GM19468 (cell line): ENCODE measurements at regions not wholly inside any gene's neighbourhood (a gene's known extent, or its start where the extent isn't known, plus 50 kb on each side); places are given as distances from the start of the nearest gene placed in this dataset.

Experiments used
- ATAC-seq: cut with Tn5 transposase; IDR thresholded peaks from one replicate; pipeline ENCODE4 v1.9.1; 2021; ENCODE audit warnings: mild to moderate bottlenecking, moderate library complexity, moderate number of reproducible peaks; ENCODE audit not compliant: unreplicated experiment; ENCODE audit errors: extremely low read depth

DNA sequence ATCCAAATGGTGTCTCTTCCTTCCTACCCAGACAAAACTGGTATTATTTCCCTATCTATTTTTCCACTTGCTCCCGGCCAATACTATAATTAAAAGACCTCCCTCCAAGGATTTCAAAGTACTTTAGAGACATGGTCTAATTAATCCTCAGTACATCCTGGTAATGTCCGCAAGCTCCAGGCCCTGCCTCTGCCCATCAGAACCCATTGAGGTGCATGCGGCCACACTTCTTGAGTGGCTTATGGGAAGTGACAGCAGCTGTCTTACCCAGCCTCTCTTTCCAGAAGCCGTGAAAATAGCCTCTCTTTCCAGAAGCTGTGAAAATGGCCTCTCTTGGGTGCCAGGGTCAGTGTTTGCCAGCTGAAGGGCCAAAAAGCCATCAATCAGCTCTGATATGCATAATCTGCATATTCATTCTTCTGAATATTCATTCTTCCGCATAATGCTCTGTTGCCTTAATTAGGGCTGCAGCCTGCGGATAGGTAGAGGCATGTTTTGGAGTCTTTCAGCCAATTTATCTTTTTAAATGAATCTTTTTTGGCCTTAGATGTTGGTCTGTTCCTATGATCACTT lies 148.4 kb upstream of the TMTC4 start:
- no peak for ATAC-seq

DNA sequence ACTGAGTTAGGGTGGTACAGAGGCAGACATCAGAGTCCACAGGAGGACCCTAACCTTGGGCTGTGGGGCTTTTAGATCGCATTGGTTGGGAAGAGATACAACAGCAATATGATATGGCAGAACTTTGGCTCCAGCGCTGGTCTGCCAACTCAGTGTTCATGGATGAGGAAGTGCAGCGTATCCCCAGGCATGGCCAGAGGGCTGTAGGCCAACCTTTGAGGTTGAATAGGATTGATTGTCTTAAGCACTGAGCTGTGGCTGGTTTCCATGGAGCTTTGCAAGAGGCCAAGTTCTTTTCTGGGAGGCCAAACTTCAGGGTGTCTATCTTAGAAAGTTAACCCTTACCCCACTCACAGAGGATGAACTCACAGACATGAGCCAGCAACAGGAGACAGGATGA lies 144.1 kb upstream of the TMTC4 start:
- no peak for ATAC-seq

DNA sequence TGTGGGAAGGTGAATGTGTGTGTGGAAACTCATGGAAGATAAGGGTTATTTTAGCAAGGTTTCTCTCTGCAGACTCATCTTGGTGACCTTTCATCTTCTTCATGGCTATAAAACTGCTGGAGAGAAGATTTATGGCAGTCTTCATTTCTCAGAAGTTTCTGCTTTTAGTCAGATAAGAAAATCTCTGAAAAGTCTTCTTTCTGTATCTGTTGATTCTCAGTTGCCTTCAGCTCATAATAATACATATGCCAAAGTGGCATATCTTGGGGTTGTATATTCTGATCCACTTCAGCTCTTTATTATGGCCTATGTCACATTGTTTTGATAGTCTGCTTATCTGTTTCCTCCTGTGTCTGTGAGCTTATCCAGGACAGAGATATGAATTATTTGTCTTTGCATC lies 143.3 kb upstream of the TMTC4 start:
- ATAC-seq, result no peak

DNA sequence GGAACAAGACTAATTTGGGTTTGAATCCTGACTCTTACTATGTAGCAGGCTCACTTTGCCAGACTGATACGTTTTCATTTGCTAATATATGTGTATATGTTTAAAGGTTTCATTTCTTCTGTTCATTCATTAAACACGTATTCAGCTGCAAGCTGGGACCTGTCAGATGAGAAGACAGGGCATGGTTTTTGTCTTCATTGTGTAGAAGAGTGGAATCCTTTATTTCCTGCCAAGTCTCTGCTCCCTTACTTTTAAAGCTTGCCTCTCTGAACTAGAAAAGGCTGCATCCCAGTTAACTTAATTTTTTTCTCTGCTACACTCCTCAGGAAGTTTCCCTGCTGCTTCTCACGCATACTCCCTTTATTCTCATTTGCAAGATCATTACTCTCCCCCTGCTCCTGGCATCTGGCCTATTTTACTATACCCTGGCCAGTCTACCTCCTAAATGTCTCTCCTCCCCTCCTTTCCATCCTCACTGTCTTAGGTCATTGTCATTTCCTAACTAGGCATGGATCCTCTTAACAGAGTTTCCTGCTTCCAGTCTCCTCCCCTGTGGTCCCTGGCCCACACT lies 141.0 kb upstream of the TMTC4 start:
- no peak for ATAC-seq

DNA sequence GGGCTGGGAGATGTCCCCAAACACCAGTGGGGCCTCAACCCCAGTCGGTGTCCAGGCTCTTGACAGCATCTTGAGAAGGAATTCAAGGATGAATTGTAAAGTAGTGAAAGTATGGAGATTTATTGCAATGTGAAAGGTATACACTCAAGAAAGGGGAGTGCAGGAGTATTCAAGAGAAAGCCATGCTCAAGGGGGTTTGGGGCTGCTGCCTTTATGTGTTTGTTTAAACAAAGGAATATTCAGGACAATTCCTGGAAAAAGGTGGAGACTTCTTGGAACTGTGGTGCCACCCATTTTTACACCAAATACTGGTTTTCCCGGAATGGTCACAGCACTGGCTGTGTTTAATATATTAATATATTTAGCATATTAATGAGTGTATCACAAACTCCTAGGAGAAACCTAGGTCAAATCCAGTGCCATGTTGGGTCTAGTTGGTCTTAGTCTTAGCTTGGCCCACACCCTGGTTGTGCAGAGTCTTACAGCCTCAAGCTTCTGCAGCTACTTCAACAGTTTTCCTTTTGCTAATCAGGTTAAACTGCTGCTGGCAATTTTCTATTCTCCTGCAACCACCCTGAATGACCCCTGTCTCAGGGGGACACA lies 138.5 kb upstream of the TMTC4 start:
- no peak for ATAC-seq

DNA sequence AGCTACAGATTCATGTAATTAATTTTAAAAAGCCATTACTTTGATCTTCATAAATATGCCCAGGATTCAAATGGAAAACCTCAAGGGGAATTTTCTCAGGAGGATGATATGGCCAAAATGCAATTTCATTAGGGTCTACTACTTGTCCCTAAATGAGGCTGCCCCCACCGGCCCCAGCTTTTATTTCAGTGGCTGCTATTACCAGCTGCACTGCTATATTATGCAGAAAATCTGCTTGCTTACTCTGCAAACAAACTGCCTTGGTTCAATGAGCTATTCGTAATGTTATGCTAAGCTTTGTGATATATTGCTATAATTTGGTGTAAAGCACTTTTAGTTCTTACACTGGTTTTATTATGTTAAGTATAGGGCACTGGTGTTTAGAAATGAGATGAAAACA lies 137.3 kb upstream of the TMTC4 start:
- no peak for ATAC-seq

DNA sequence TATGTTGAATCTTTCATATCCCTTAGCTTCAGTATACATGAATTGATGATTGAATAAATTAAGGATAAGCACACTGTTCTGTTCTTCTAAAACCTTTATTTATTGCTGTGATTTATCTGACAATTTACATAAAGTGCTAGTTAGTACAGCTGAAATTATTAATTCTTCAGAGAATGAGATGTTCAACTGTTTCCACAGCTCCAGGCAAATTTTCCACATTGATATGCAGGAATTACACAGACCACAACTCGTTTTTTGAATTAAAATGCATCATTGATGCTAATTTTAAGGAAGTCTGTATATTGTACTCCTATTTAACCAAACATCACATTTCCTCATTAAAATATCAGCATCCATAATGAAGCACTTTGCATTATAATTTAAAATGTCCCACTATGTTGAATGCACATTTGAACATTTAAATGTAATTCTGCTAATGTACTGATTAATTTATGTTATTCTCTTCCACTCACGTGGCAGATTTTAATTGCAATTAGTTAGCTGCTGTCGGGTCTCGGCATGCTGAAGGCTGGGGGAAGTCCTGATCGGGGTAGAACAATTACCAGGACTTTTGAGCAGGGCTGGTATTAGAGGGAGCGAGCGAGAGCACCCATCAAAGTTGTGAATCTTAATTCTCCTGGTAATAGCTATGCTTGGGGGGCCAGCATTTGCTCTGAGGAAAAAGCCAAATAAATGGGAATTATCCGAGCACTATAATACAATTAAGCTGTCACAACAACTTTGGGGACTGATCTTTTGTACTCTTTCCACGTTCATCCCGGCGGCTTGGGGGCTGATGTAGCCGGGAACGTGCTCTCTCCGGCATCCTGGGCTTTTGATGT lies 136.7 kb upstream of the TMTC4 start:
- no peak for ATAC-seq

DNA sequence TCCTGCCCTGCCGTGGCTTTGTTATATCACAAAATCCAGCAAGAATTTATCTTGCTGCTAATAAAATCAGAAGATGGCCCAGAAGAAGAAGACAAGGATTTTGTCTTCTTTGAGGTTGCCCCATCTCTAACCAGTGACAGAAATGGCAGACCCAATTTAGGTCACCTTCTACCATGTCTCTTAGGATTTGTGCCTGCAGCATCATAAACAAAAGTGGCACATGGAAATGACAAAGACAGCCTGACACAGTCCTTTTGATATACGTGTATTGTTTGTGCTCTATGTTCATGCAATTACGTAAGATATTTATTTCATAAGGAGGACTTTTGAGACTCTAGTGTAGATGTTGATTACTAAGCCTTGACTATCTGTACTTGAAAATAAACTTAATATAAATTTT lies 135.9 kb upstream of the TMTC4 start:
- ATAC-seq, result no peak

DNA sequence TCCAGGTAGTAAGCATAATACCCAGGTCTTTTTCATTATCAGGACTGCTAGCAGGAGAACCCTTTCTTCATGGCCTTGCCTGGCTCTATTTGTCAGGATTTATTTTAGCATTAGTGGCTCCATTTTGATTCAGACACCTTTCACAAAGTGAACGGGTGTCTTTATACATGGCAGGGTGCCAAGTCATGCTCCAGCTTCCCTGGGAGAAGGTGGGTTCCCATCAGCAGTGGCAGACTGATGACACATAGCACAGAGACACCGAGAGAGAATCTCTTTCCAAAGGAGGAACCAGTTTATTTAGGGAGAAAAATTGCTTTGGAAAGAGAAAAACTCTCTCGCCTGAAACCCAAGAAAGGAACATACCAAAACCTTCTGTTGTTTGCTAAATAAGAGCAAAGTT lies 135.3 kb upstream of the TMTC4 start:
- no peak for ATAC-seq

DNA sequence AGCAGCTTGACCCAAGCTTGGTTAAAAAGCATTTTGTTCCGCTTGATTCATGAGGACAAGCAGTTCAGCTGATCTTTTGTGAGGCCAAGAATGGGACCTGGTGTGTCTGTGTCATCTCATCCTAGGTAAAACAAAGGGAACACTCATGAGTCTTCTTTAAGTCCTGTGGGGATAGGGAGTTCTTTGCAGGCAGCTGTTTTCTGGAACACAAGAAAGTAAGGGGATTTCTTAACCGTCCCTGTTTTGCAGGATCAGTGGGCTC lies 134.5 kb upstream of the TMTC4 start:
- no peak for ATAC-seq

DNA sequence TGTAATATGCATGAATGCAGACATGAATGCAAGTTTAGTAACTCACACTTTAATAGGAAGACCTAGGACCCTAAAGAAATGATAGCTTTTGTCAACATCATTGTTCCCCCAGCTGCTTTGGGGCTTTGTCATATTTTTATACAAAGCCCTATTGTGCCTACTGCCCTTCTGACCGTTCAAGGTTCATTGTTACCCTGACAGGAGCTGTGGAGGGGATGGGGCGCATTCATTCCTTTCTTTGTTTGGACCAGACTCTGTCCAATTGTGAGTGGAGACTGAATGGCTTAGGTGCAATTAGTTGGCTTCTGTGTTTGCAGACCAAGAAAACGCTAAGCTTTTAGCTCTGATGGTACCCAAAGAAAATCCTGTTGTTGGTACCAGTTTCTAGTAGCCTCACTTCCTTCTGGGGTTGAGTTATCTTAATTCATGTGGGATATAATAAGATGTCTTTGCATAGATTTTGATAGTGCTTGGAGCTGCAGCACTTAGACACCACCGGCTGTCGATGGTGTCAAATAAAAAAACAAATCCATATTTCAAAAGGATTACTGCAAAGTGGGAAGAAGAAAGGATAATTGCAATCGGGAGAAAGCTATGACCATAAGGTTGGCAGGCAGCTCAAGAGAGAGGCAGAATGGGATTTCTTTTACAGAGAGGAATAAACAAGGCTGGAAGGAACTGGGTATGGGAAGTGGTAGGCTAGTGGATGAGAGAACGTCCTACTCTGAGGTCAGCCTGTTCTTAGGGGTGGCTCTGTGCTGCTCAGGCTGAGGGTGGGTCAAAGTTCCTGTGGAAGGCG lies 133.9 kb upstream of the TMTC4 start:
- ATAC-seq, result no peak

DNA sequence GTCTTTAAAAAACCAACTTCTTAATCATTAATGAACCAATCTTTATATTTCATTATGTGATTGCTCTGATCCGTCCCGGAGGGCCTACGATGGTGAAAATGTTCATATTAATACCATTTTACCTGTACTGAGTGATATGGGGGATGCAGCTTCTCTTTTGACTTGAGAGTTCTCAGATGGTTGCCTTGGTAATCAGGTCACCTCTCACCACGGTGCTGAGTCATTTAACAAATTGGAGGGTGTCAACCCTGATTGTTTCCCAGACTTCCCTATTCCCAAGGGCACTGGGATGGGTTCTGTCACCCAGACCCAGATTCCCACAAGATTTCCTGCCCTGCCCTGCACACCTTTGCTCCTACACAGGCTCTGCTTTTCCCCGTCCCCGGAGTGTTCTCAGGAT lies 128.5 kb upstream of the TMTC4 start:
- ATAC-seq, result no peak

DNA sequence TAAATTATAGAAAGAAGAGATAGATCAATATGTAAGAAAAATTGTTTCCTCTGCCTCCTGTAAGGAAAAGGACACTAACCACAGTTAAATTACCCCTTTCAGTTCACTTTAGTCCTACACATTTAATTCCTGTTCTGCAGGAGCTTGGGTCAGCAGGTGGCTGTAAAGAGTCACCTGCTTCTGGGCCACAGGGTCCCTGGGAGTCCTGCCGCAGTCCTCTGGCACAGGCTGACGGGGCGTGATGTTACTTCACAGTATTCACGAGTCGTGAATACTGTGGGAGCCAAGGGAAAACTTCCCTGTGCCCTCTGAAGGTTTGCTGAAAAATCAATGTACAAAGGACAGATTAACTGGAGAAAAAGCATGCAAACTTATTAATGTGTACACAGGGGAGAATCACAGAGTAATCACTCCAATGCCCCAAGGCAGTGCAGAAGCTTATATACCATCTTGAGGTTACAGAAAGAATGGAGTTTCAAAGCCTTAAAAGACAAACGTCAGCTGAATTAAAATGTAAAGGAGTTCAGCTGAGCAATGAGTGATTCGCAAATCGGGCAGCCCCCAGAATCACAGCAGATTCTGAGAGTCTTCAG lies 125.8 kb upstream of the TMTC4 start:
- no peak for ATAC-seq

DNA sequence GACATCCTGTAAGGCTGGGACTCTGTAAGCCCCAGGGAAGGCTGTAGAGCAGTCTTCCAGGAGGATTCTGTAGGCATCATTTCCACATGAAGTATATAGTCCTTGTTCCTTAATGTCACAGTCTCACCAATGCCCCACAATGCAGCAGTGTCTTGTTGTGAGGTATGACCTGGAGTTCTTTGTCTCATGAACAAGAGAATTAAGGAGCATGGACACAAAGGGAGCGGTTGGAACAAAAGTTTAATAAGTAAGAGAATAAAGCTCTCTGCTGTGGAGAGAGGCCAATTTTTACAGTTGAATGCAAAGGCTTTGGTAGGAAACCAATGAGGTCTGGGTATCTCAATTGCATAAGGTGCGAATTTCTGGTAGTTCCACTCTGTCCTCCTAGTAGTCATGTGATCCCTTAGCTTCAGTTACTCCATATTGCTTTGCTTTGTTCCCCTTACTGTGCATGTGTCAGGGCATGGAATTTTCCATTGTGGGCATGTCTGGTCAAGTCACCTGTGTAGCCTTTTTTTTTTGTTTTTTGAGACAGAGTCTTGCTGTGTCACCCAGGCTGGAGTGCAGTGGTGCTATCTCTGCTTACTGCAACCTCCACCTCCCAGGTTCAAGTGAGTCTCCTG lies 124.3 kb upstream of the TMTC4 start:
- ATAC-seq, result no peak

DNA sequence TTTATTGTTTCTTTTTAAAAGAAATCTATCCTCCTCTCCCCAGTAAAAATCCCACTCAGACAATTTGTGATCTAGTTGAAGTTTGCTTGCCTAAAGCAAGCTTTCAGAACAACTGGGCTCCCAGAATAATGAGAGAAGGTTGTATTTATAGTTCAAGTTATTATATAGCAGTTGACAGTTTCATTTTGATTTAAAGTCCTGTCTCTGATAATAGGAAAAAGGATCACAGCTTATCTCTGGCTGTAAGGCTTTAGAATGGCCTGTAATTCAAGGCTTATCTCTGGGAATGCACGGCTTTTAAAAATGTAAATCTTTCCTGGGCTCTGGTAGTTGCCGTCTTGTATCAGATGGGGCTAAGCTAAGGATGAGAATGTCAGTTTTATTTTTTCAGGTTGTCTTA lies 123.3 kb upstream of the TMTC4 start:
- ATAC-seq, result no peak

DNA sequence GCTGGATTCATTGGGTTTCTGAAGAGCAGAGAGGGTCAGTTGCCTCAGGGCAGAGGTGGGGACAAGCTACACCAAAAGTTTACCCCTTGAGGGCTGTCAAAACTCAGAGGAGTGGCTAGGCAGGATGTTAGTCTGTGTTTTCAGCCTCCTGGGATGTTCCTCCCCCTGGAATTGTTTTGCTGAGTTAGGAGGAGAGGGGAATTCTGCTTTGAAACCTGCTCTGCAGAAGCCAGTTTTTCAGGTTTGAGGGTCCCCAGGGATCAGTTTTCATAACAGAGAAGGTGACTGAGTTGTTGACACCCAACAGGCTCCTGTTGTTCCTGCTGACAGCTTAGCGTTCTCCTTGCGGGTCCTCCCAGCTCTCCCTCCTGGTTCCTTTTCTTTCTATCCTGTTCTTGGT lies 121.9 kb upstream of the TMTC4 start:
- ATAC-seq, result no peak

DNA sequence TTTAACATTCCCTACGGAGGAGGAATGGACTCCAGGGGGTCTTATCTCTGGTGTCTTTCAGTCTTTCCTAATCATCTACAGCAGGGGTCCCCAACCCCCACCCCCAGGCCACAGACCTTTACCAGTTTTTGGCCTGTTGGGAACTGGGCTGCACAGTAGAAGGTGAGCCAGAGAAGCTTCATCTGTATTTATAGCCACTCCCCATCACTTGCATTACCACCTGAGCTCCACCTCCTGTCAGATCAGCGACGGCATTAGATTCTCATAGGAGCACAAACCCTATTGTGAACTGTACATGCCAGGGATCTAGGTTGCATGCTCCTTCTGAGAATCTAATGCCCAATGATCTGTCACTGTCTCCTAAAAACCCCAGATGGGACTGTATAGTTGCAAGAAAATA lies 120.0 kb upstream of the TMTC4 start:
- ATAC-seq, result no peak

DNA sequence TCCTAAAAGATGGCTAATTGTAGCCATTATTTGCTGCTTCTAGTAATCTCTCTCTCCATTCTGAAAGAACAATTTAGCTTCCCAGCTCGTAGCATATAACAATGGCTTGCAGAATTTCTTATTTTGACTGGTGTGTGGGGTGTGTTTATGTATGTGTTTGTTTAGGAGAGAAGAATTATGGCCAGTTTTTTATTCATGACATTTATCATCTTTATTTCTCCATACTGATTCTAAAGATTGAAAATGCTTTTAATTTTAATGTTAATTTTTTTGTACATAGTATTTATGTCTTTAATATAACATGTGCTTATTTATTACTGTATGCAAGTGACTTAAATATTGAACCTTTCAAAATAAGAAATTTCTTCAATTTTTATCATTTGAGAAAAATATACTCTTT lies 115.8 kb upstream of the TMTC4 start:
- no peak for ATAC-seq

DNA sequence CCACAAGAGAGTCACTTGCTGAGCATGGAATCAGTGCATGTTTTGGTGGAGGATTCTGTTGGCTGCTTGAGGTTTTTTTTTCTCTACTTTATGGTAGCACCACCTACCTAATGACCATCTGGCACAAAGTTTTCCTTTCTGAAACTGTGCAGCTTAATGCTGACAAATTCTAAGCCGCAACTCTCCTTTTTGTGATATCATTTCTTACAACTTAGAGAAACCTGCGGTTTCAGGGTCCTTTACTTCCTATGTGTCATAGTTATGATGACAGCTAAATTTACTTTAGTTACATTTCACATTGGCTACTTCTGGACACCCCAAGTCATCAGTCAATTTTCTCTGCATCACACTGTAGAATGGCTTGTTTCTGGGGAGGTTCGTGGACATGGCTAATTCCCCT lies 115.4 kb upstream of the TMTC4 start:
- peak; percentile 83 for ATAC-seq

DNA sequence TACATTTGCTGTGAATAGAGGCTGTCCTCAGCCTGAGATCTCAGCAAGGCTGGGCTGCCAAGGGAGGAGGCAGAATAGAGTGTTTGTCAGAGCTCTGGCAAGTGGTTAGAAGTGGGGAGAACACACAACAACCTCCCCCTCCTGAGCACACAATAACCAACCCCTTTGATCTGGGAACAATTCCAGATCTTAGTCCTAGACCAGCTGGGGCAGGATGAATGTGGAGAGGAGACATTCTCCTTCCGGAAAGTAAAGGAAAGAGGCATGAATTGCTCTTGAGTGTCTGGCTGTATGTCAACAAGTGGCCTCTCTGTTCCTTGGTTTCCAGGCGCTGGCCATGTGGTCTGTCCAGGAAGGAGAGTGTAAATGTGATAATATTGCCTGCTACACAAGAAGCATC lies 114.9 kb upstream of the TMTC4 start:
- no peak for ATAC-seq
